Activated CD4-positive, alpha-beta T cell treated with anti-CD3 and anti-CD28 coated beads, Interleukin-2, amount 10 ng/mL, durations not matched to agents 7 days and 5 days (primary cell): ENCODE measurements at regions not wholly inside any gene's neighbourhood (a gene's known extent, or its start where the extent isn't known, plus 50 kb on each side); places are given as distances from the start of the nearest gene placed in this dataset.

ENCODE experiments used
- CTCF ChIA-PET: fragments of 350-600 bp; sonication (Branson Sonifier 250); formaldehyde crosslinking; loops from one replicate; lab custom pipeline; 2021; ENCODE audit warnings: antibody characterized with exemption; lab: Charles Lee
- POLR2A ChIA-PET: fragments of 350-600 bp; sonication (Branson Sonifier 250); formaldehyde crosslinking; loops from one replicate; lab custom pipeline; 2021; ENCODE audit warnings: antibody characterized with exemption; lab: Charles Lee
- DNase-seq: peaks from one replicate; pipeline ENCODE4 v3.0.0-alpha.2; 2020
- H3K27ac Mint-ChIP-seq: one replicate; pipeline ENCODE4 v1.8.0; 2021; ENCODE audit warnings: mild to moderate bottlenecking, moderate library complexity, mixed read lengths
- H3K27me3 Mint-ChIP-seq: one replicate; pipeline ENCODE4 v1.8.0; 2021; ENCODE audit warnings: mixed read lengths
- H3K36me3 Mint-ChIP-seq: one replicate; pipeline ENCODE4 v1.8.0; 2021; ENCODE audit warnings: low read depth, mixed read lengths
- H3K4me1 Mint-ChIP-seq: one replicate; pipeline ENCODE4 v1.8.0; 2021; ENCODE audit warnings: mixed read lengths
- H3K4me3 Mint-ChIP-seq: one replicate; pipeline ENCODE4 v1.8.0; 2021; ENCODE audit warnings: mild to moderate bottlenecking, moderate library complexity, mixed read lengths
- H3K9me3 Mint-ChIP-seq: one replicate; pipeline ENCODE4 v1.8.0; 2021; ENCODE audit warnings: mixed read lengths

GRCh38 chr13:22053053-22053452 is 382.2 kb downstream of the FGF9 start:
- POLR2A ChIA-PET = no interaction called here
- H3K4me3 Mint-ChIP-seq = no peak overlapping the region
- no peaks in the 10 kb centered on the region for H3K36me3 Mint-ChIP-seq
- DNase-seq = no peak
- H3K9me3 Mint-ChIP-seq = peaks cover 11% of the 10 kb centered on the region
- H3K27ac Mint-ChIP-seq = no peak overlapping the region
- no peaks in the 10 kb centered on the region for H3K27me3 Mint-ChIP-seq
- CTCF ChIA-PET = no interaction called here
- H3K4me1 Mint-ChIP-seq = peaks cover 15% of the 10 kb centered on the region

GRCh38 chr13:22055259-22055658 is 384.4 kb downstream of the FGF9 start:
- H3K27ac Mint-ChIP-seq = no peak overlapping the region
- no peaks in the 10 kb centered on the region for H3K36me3 Mint-ChIP-seq
- ChIA-PET CTCF (interaction anchor here (0.6 kb wide), 1 partner anchor 10 kb away, joined by 3 read pairs; no protein-coding TSS in a partner anchor), POLR2A (interaction anchor here (0.6 to 1.1 kb wide), 2 partner anchors 11 to 238 kb away, joined by 3 read pairs; no protein-coding TSS in a partner anchor)
- H3K4me1 Mint-ChIP-seq = peaks cover 16% of the 10 kb centered on the region
- H3K27me3 Mint-ChIP-seq = no peaks in the 10 kb centered on the region
- no peak overlapping the region for H3K4me3 Mint-ChIP-seq
- DNase-seq = no peak
- peaks cover 11% of the 10 kb centered on the region for H3K9me3 Mint-ChIP-seq

GRCh38 chr13:22060187-22060586 is 389.3 kb downstream of the FGF9 start:
- Mint-ChIP-seq H3K27me3 (no peaks in the 10 kb centered on the region), H3K27ac (peak overlapping the region; percentile 98), H3K4me1 (peaks cover 44% of the 10 kb centered on the region), H3K4me3 (no peak overlapping the region), H3K9me3 (peaks cover 6% of the 10 kb centered on the region), H3K36me3 (peaks cover 5% of the 10 kb centered on the region)
- POLR2A ChIA-PET = interaction anchor here (0.6 kb wide), 1 partner anchor 8 kb away, joined by 3 read pairs; no protein-coding TSS in a partner anchor
- no peak for DNase-seq
- CTCF ChIA-PET = interaction anchor here (1.2 to 1.4 kb wide), 4 partner anchors 9 to 15 kb away, joined by 3 to 8 read pairs (median 4); no protein-coding TSS in a partner anchor

- H3K27ac Mint-ChIP-seq = peak overlapping the region; percentile 98
- no peaks in the 10 kb centered on the region for H3K27me3 Mint-ChIP-seq
- POLR2A ChIA-PET = no interaction called here
- DNase-seq = peak; percentile 37
- H3K4me1 Mint-ChIP-seq = peaks cover 52% of the 10 kb centered on the region
- H3K4me3 Mint-ChIP-seq = peak overlapping the region; percentile 51
- no peaks in the 10 kb centered on the region for H3K9me3 Mint-ChIP-seq
- CTCF ChIA-PET = interaction anchor here (1.5 kb wide), 1 partner anchor 27 kb away, joined by 3 read pairs; no protein-coding TSS in a partner anchor
- peaks cover 5% of the 10 kb centered on the region for H3K36me3 Mint-ChIP-seq
Observed at GRCh38 chr13:22061371-22061805, 390.5 kb downstream of the FGF9 start.

GRCh38 chr13:22061806-22062391 is 391.0 kb downstream of the FGF9 start:
- Mint-ChIP-seq H3K9me3 (no peaks in the 10 kb centered on the region), H3K4me1 (peaks cover 52% of the 10 kb centered on the region), H3K36me3 (peaks cover 5% of the 10 kb centered on the region), H3K4me3 (peak overlapping the region; percentile 51), H3K27ac (peak overlapping the region; percentile 98), H3K27me3 (no peaks in the 10 kb centered on the region)
- CTCF ChIA-PET = interaction anchor here (1.5 kb wide), 1 partner anchor 26 kb away, joined by 3 read pairs; no protein-coding TSS in a partner anchor
- POLR2A ChIA-PET = no interaction called here
- DNase-seq = peak; percentile 35

GRCh38 chr13:22062478-22063205 is 391.8 kb downstream of the FGF9 start:
- CTCF ChIA-PET = no interaction called here
- DNase-seq = no peak
- Mint-ChIP-seq H3K4me3 (peak overlapping the region; percentile 51), H3K4me1 (peaks cover 52% of the 10 kb centered on the region), H3K9me3 (no peaks in the 10 kb centered on the region), H3K27ac (peak overlapping the region; percentile 98), H3K36me3 (peaks cover 5% of the 10 kb centered on the region), H3K27me3 (no peaks in the 10 kb centered on the region)
- POLR2A ChIA-PET = no interaction called here

GRCh38 chr13:22063416-22064124 is 392.7 kb downstream of the FGF9 start:
- H3K27me3 Mint-ChIP-seq = no peaks in the 10 kb centered on the region
- DNase-seq = no peak
- POLR2A ChIA-PET = no interaction called here
- no peak overlapping the region for H3K4me3 Mint-ChIP-seq
- CTCF ChIA-PET = no interaction called here
- H3K4me1 Mint-ChIP-seq = peaks cover 52% of the 10 kb centered on the region
- H3K36me3 Mint-ChIP-seq = peaks cover 5% of the 10 kb centered on the region
- H3K9me3 Mint-ChIP-seq = no peaks in the 10 kb centered on the region
- peak overlapping the region; percentile 44 for H3K27ac Mint-ChIP-seq

- Mint-ChIP-seq H3K36me3 (peaks cover 5% of the 10 kb centered on the region), H3K9me3 (no peaks in the 10 kb centered on the region), H3K27me3 (no peaks in the 10 kb centered on the region), H3K4me3 (no peak overlapping the region), H3K4me1 (peaks cover 49% of the 10 kb centered on the region), H3K27ac (no peak overlapping the region)
- ChIA-PET CTCF (no interaction called here), POLR2A (no interaction called here)
- DNase-seq = no peak
Observed at GRCh38 chr13:22064854-22065620, 394.2 kb downstream of the FGF9 start.

GRCh38 chr13:22073718-22074117 is 402.8 kb downstream of the FGF9 start:
- Mint-ChIP-seq H3K4me3 (no peak overlapping the region), H3K9me3 (peaks cover 2% of the 10 kb centered on the region), H3K36me3 (no peaks in the 10 kb centered on the region), H3K27me3 (peaks cover 4% of the 10 kb centered on the region), H3K27ac (no peak overlapping the region), H3K4me1 (peaks cover 29% of the 10 kb centered on the region)
- no peak for DNase-seq
- ChIA-PET CTCF (interaction anchor here (2.1 kb wide), 1 partner anchor 41 kb away, joined by 5 read pairs; no protein-coding TSS in a partner anchor), POLR2A (no interaction called here)

GRCh38 chr13:22074403-22074802 is 403.5 kb downstream of the FGF9 start:
- Mint-ChIP-seq H3K27me3 (peaks cover 4% of the 10 kb centered on the region), H3K4me3 (no peak overlapping the region), H3K9me3 (peaks cover 4% of the 10 kb centered on the region), H3K36me3 (no peaks in the 10 kb centered on the region), H3K4me1 (peaks cover 29% of the 10 kb centered on the region), H3K27ac (no peak overlapping the region)
- CTCF ChIA-PET = interaction anchor here (1.1 to 2.1 kb wide), 2 partner anchors 11 to 40 kb away, joined by 3 to 5 read pairs; no protein-coding TSS in a partner anchor
- POLR2A ChIA-PET = no interaction called here
- DNase-seq = no peak

- peaks cover 30% of the 10 kb centered on the region for H3K4me1 Mint-ChIP-seq
- no peak overlapping the region for H3K4me3 Mint-ChIP-seq
- ChIA-PET POLR2A (no interaction called here), CTCF (interaction anchor here (0.7 to 1.5 kb wide), 4 partner anchors 9 to 25 kb away, joined by 3 to 7 read pairs (median 4); no protein-coding TSS in a partner anchor)
- peaks cover 4% of the 10 kb centered on the region for H3K9me3 Mint-ChIP-seq
- peaks cover 4% of the 10 kb centered on the region for H3K27me3 Mint-ChIP-seq
- no peak overlapping the region for H3K27ac Mint-ChIP-seq
- no peak for DNase-seq
- no peaks in the 10 kb centered on the region for H3K36me3 Mint-ChIP-seq
Observed at GRCh38 chr13:22076658-22077057, 405.8 kb downstream of the FGF9 start.

GRCh38 chr13:22077205-22077683 is 406.4 kb downstream of the FGF9 start:
- Mint-ChIP-seq H3K9me3 (peaks cover 4% of the 10 kb centered on the region), H3K27me3 (peaks cover 4% of the 10 kb centered on the region)
- POLR2A ChIA-PET = no interaction called here

More at GRCh38 chr13:22077205-22077683, 406.4 kb downstream of the FGF9 start:
- no peak overlapping the region for H3K4me3 Mint-ChIP-seq
- no peaks in the 10 kb centered on the region for H3K36me3 Mint-ChIP-seq
- H3K27ac Mint-ChIP-seq = no peak overlapping the region
- CTCF ChIA-PET = interaction anchor here (0.7 to 1.5 kb wide), 4 partner anchors 9 to 25 kb away, joined by 3 to 7 read pairs (median 4); no protein-coding TSS in a partner anchor
- H3K4me1 Mint-ChIP-seq = peaks cover 32% of the 10 kb centered on the region
- DNase-seq = no peak
